ENCODE measurements at regions not wholly inside any gene's neighbourhood (a gene's known extent, or its start where the extent isn't known, plus 50 kb on each side); places are given as distances from the start of the nearest gene placed in this dataset.

GRCh38 chr13:75013818-75014217 is 468.2 kb downstream of the TBC1D4 start:
- DNase-seq (ENCODE audit: low read depth): no peak
- no peak overlapping the region for H3K4me3 ChIP-seq (ENCODE audit: low read length)
- TF ChIP-seq CTCF (conservative IDR thresholded peaks at IDR 0.05; ENCODE audit: low read depth, low read length): no peak

- DNase-seq (ENCODE audit: low read depth): no peak
- TF ChIP-seq CTCF (conservative IDR thresholded peaks at IDR 0.05; ENCODE audit: low read depth, low read length): no peak
- no peak overlapping the region for H3K4me3 ChIP-seq (ENCODE audit: low read length)
Observed at GRCh38 chr13:75010941-75011340, 471.0 kb downstream of the TBC1D4 start.

- no peak for DNase-seq (ENCODE audit: low read depth)
- no peak for TF ChIP-seq CTCF (conservative IDR thresholded peaks at IDR 0.05; ENCODE audit: low read depth, low read length)
- no peak overlapping the region for H3K4me3 ChIP-seq (ENCODE audit: low read length)
Observed at GRCh38 chr13:75008926-75009325, 473.0 kb downstream of the TBC1D4 start.

GRCh38 chr13:74990992-74991391 is 491.0 kb downstream of the TBC1D4 start:
- no peak for TF ChIP-seq CTCF (conservative IDR thresholded peaks at IDR 0.05; ENCODE audit: low read depth, low read length)
- DNase-seq (ENCODE audit: low read depth): no peak
- H3K4me3 ChIP-seq (ENCODE audit: low read length): no peak overlapping the region

GRCh38 chr13:74987124-74987690 is 494.8 kb downstream of the TBC1D4 start:
- no peak for TF ChIP-seq CTCF (conservative IDR thresholded peaks at IDR 0.05; ENCODE audit: low read depth, low read length)
- H3K4me3 ChIP-seq (ENCODE audit: low read length): no peak overlapping the region
- DNase-seq (ENCODE audit: low read depth): no peak

GRCh38 chr13:74986609-74987008 is 495.4 kb downstream of the TBC1D4 start:
- no peak for TF ChIP-seq CTCF (conservative IDR thresholded peaks at IDR 0.05; ENCODE audit: low read depth, low read length)
- no peak for DNase-seq (ENCODE audit: low read depth)
- no peak overlapping the region for H3K4me3 ChIP-seq (ENCODE audit: low read length)

GRCh38 chr13:74979703-74980102 is 502.3 kb downstream of the TBC1D4 start:
- no peak overlapping the region for H3K4me3 ChIP-seq (ENCODE audit: low read length)
- DNase-seq (ENCODE audit: low read depth): no peak
- no peak for TF ChIP-seq CTCF (conservative IDR thresholded peaks at IDR 0.05; ENCODE audit: low read depth, low read length)

Data from retinal pigment epithelial cell (primary cell).